Stimulated activated CD8-positive, alpha-beta memory T cell treated with anti-CD3 and anti-CD28 coated beads, Interleukin-4, amount 100 ng/mL, for 4 hours (primary cell): ENCODE measurements at regions not wholly inside any gene's neighbourhood (a gene's known extent, or its start where the extent isn't known, plus 50 kb on each side); places are given as distances from the start of the nearest gene placed in this dataset.

Source experiments
- DNase-seq, 2 donors: peaks; one replicate each; pipeline ENCODE4 v3.0.0-alpha.2; 2020; ENCODE audit warnings: low read depth in 2 of 2, low spot score in 1 of 2

GRCh38 chr13:39856714-39857113 lies 201.3 kb downstream of the COG6 start:
- no peak for DNase-seq

GRCh38 chr13:39858794-39859193 lies 203.3 kb downstream of the COG6 start:
- DNase-seq: no peak

- DNase-seq: no peak
Measured at GRCh38 chr13:39859898-39860297, 204.4 kb downstream of the COG6 start.

- DNase-seq: no peak
Measured at GRCh38 chr13:39862900-39863299, 207.4 kb downstream of the COG6 start.

- DNase-seq: no peak
Measured at GRCh38 chr13:39864221-39864620, 208.8 kb downstream of the COG6 start.

GRCh38 chr13:39866722-39867121 lies 211.3 kb downstream of the COG6 start:
- no peak for DNase-seq

- no peak for DNase-seq
Measured at GRCh38 chr13:39867807-39868206, 212.3 kb downstream of the COG6 start.

- DNase-seq: no peak
Measured at GRCh38 chr13:39870197-39870747, 214.8 kb downstream of the COG6 start.

GRCh38 chr13:39874331-39875053 lies 219.0 kb downstream of the COG6 start:
- no peak for DNase-seq

- DNase-seq: no peak
Measured at GRCh38 chr13:39875111-39875987, 219.9 kb downstream of the COG6 start.

GRCh38 chr13:39876258-39876657 lies 220.8 kb downstream of the COG6 start:
- DNase-seq: no peak

- no peak for DNase-seq
Measured at GRCh38 chr13:39877134-39877533, 221.7 kb downstream of the COG6 start.

- no peak for DNase-seq
Measured at GRCh38 chr13:39879286-39880035, 224.0 kb downstream of the COG6 start.

- no peak for DNase-seq
Measured at GRCh38 chr13:39881383-39881782, 225.9 kb downstream of the COG6 start.

GRCh38 chr13:39881887-39882286 lies 226.4 kb downstream of the COG6 start:
- no peak for DNase-seq

- no peak for DNase-seq
Measured at GRCh38 chr13:39884166-39884565, 228.7 kb downstream of the COG6 start.

- DNase-seq: no peak
Measured at GRCh38 chr13:39886336-39886735, 230.9 kb downstream of the COG6 start.

- no peak for DNase-seq
Measured at GRCh38 chr13:39887387-39887786, 231.9 kb downstream of the COG6 start.

- DNase-seq: no peak
Measured at GRCh38 chr13:39888865-39889810, 233.7 kb downstream of the COG6 start.

GRCh38 chr13:39890537-39890936 lies 235.1 kb downstream of the COG6 start:
- DNase-seq: no peak
